HG03432 (cell line): ENCODE measurements at regions not wholly inside any gene's neighbourhood (a gene's known extent, or its start where the extent isn't known, plus 50 kb on each side); places are given as distances from the start of the nearest gene placed in this dataset.

ENCODE experiments used
- ATAC-seq: cut with Tn5 transposase; IDR thresholded peaks from one replicate; pipeline ENCODE4 v1.9.1; 2021; ENCODE audit warnings: mild to moderate bottlenecking, moderate library complexity; ENCODE audit not compliant: unreplicated experiment

GRCh38 chr3:27861046-27862036, 139.2 kb upstream of the EOMES start:
- ATAC-seq: no peak

GRCh38 chr3:27865731-27866130, 143.6 kb upstream of the EOMES start:
- no peak for ATAC-seq

DNA sequence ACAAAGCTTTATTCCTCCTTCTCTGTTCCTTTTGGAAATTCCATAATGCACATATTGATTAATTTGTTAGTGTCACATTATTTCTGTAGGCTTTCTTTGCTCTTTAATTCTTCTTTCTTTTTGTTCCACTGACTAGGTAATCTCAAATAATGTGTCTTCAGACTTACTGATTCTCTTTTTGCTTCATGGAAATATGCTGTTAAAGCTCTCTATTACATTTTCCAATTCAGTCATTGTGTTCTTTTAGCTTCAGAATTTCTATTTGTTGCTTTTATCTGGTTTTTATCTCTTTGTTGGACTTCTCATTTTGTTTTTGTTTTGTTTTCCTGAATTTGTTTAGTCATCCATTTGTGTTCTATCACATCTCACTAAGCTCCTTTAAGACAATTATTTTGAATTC, 147.0 kb upstream of the EOMES start:
- no peak for ATAC-seq

GRCh38 chr3:27877061-27878013, 155.2 kb upstream of the EOMES start:
- no peak for ATAC-seq

DNA sequence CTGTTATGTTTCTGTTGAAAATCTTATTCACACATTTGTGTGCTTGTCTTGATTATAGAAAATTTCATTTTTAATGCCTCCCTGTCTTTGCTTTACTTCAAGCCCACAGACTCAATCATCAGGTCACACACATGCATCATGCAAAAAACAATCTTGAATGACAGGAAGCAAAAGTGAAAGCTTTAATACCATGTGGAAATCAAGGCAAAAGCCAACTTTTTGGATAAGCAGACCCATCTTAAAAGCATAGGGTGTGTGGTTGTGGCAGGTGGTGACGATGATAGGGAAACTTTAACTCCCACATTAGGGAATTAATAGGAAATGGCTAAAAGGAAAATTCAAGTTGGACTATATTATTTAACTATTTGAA, 155.9 kb upstream of the EOMES start:
- ATAC-seq: no peak

DNA sequence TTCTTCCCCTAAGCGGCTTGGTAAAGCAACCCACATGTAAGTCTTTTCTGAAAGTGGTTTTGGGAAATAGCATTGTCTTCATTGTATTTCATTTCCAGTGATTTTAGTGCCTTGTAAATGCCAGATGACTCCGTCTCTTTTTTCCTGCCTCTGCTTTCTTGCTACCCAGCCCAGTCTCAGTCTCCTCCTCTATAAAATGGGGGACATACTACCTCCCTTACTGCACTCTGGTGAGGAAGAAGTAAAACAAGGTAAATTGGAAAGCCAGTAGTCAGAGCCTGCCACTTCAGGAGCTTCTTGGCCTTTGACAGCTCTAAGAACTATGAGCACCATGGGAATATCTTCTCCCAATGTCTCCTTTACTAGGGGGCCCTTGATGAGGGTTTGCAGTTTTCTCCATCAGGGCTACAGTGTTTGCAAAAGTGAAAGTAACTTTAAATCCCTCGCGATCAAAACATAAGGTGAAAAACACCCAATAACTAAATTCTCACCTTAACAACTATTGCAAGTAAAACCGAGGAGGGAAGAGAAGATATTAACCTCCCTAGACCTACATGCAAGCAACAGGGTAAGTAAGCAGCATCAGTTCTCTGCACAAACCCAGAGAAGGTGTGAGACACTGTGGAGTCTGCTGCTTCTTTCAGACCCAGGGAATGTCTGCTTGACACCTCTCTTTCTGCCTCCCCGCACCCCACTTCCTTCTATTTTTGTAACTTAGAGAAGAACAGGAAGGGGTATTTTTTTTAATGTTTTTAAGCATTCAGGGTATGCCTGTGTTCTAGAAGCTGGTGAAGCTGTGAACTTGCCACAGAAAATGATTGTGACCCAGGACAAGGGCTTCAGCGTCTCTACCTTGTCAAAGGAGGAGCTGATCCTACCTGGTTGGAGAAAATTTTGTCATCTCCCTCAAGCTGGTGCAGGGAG, 159.1 kb upstream of the EOMES start:
- ATAC-seq: no peak

DNA sequence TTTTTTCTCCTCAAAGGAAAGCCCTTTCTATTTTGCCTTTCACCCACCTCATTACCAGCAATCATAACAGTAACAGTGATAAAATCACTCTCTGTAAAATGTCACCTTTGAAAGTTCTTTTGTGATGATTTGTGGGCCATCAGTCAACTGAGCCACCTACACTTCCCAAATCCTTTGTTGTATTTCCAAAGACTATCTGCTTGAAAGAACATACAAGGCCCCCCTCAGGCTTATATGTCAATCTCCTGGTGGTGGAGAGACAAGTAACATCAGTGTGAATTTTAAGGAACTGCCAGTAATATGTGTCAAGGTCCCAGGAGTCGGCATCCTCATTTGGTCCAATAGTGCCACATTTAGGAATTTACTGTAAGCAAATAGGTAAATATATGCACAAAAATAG, 161.1 kb upstream of the EOMES start:
- ATAC-seq: no peak

DNA sequence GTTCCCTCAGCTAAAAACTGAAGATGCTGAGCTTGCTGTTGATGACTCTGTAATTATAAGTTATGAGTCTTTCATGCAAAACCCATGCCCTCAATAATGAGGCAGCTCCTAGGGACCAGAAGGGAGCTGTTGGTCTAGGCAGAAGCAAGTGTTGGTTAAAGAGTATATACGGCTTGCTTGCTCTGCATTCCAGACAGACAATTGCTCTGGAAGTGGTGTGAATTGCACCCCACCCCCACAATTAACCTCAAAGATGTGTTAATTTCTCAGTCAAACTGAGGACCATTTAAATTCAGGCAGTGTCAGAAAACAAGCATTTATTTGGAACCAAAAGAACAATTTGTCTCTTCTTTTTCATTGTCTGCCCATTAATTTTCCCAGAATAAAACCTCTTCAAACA, 163.5 kb upstream of the EOMES start:
- ATAC-seq: no peak

GRCh38 chr3:27888562-27888961, 166.4 kb upstream of the EOMES start:
- no peak for ATAC-seq

GRCh38 chr3:27889745-27890144, 167.6 kb upstream of the EOMES start:
- no peak for ATAC-seq

- ATAC-seq: no peak
These were observed 178.2 kb upstream of the EOMES start for GRCh38 chr3:27900316-27900715.

GRCh38 chr3:27903446-27903845, 181.3 kb upstream of the EOMES start:
- ATAC-seq: no peak

GRCh38 chr3:27905625-27906024, 183.5 kb upstream of the EOMES start:
- ATAC-seq: no peak

- ATAC-seq: no peak
These were observed 185.0 kb upstream of the EOMES start for GRCh38 chr3:27907148-27907547.

DNA sequence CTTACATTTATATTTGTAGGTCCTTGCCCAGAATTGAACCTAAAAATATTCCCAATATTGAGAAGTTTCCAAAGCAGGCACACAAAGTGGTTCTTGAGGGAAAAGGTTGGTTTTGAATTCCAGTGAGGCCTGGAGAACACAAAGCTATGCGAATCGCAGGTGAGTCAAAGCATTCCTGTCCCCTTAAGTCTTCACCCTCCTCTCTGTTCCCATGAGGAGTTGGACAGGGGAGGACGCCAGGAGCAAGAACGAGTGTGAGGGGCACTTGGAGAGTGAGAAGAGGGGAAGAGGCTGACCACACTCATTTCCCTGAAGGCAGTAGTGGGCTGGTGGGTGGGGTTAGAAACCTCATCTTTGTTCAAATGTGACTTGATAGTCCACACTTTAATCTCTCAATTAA, 185.8 kb upstream of the EOMES start:
- no peak for ATAC-seq

- ATAC-seq: no peak
These were observed 188.3 kb upstream of the EOMES start for GRCh38 chr3:27910456-27910855.

- ATAC-seq: no peak
These were observed 192.1 kb upstream of the EOMES start for GRCh38 chr3:27914199-27914598.

DNA sequence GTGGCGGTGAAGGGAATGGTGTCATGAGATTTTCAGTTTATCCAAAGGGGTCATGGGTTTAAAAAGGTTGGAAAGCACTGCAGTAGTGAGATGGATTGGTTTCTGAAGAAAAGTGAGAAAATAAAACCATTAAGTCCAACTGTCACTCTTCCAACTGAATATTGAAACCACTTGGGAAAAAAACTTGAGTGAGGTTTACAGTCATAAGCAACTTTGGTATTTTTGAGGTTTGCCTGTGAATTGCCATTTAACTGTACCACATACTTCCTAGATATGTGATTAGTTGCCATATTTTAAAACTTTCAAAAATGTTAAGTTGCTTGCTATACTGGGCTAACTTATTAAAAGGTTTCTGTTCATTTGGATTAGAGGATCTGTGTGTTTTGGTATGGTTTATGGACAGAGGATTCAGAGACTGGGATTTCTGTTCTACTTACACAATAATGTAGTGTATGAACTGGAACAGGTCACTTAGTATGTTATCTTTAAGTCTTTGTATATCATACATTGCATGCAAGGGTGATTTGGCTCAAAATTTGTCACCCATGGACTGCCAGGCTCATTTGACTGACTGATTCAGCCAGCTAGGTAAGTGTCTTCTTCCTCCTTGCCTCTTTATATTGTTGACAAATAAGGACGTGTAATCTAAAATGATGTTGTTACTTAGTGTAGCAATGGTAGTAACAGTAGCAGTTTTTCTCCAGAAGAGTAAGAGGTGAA, 201.4 kb upstream of the EOMES start:
- ATAC-seq: no peak

- ATAC-seq: no peak
These were observed 205.8 kb upstream of the EOMES start for GRCh38 chr3:27927882-27928281.

GRCh38 chr3:27930052-27930602, 208.0 kb upstream of the EOMES start:
- ATAC-seq: no peak
